K562 (cell line): ENCODE measurements at regions not wholly inside any gene's neighbourhood (a gene's known extent, or its start where the extent isn't known, plus 50 kb on each side); places are given as distances from the start of the nearest gene placed in this dataset.

Source experiments
- CTBP1 ChIP-seq: fragments of 450-650 bp; IDR thresholded peaks from 2 replicates; pipeline ENCODE4 v1.6.1; 2016; ENCODE audit warnings: borderline replicate concordance
- EGR1 ChIP-seq: fragments of 450-650 bp; conservative IDR thresholded peaks from 2 replicates; pipeline ENCODE4 v1.6.1; 2017; ENCODE audit warnings: mild to moderate bottlenecking
- PRMT5 ChIP-seq: sonication (generic); formaldehyde crosslinking; IDR thresholded peaks from 2 replicates; pipeline ENCODE4 v1.5.0; 2020; ENCODE audit warnings: missing genetic modification reagents
- SIN3A ChIP-seq, 2 experiments: fragments of 150-350 bp in 1 of 2; IDR thresholded peaks; 2 replicates each; pipeline ENCODE4 v1.6.1; 2011 to 2016; ENCODE audit warnings: borderline replicate concordance in 2 of 2, low read depth in 2 of 2, low read length in 2 of 2, mild to moderate bottlenecking in 2 of 2, moderate library complexity in 2 of 2; ENCODE audit not compliant: control insufficient read depth in 1 of 2
- TOE1 ChIP-seq, 2 experiments: fragments of 450-650 bp in 1 of 2; sonication (generic) in 1 of 2; formaldehyde crosslinking in 1 of 2; IDR thresholded peaks; 2 replicates each; pipeline versions ENCODE4 v1.7.1 to v1.8.0; 2016 to 2022; ENCODE audit warnings: borderline replicate concordance in 2 of 2, mild to moderate bottlenecking in 2 of 2, antibody characterized with exemption in 1 of 2, inconsistent platforms in 1 of 2, low read depth in 1 of 2, missing genetic modification reagents in 1 of 2, moderate library complexity in 1 of 2
- TF ChIP-seq, protein P1 (sequence below): sonication (generic); formaldehyde crosslinking; IDR thresholded peaks from 2 replicates; pipeline ENCODE4 v1.8.1; 2023; ENCODE audit warnings: missing genetic modification reagents, mild to moderate bottlenecking, borderline replicate concordance

- no peak for TF ChIP-seq PRMT5 (CRISPR knock-in tag)
- TF ChIP-seq, protein P1, sequence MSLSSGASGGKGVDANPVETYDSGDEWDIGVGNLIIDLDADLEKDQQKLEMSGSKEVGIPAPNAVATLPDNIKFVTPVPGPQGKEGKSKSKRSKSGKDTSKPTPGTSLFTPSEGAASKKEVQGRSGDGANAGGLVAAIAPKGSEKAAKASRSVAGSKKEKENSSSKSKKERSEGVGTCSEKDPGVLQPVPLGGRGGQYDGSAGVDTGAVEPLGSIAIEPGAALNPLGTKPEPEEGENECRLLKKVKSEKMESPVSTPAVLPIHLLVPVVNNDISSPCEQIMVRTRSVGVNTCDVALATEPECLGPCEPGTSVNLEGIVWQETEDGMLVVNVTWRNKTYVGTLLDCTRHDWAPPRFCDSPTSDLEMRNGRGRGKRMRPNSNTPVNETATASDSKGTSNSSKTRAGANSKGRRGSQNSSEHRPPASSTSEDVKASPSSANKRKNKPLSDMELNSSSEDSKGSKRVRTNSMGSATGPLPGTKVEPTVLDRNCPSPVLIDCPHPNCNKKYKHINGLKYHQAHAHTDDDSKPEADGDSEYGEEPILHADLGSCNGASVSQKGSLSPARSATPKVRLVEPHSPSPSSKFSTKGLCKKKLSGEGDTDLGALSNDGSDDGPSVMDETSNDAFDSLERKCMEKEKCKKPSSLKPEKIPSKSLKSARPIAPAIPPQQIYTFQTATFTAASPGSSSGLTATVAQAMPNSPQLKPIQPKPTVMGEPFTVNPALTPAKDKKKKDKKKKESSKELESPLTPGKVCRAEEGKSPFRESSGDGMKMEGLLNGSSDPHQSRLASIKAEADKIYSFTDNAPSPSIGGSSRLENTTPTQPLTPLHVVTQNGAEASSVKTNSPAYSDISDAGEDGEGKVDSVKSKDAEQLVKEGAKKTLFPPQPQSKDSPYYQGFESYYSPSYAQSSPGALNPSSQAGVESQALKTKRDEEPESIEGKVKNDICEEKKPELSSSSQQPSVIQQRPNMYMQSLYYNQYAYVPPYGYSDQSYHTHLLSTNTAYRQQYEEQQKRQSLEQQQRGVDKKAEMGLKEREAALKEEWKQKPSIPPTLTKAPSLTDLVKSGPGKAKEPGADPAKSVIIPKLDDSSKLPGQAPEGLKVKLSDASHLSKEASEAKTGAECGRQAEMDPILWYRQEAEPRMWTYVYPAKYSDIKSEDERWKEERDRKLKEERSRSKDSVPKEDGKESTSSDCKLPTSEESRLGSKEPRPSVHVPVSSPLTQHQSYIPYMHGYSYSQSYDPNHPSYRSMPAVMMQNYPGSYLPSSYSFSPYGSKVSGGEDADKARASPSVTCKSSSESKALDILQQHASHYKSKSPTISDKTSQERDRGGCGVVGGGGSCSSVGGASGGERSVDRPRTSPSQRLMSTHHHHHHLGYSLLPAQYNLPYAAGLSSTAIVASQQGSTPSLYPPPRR (CRISPR knock-in tag), result no peak
- no peak for TF ChIP-seq CTBP1
- no peak for TF ChIP-seq TOE1 (IDR thresholded peaks at IDR 0.05; ENCODE audit: borderline replicate concordance)
- TF ChIP-seq TOE1 (CRISPR knock-in tag; IDR thresholded peaks at IDR 0.05; ENCODE audit: borderline replicate concordance, low read depth), result no peak
- no peak for TF ChIP-seq EGR1
- TF ChIP-seq SIN3A (IDR thresholded peaks at IDR 0.05; ENCODE audit: borderline replicate concordance in 2 of 2, control insufficient read depth in 1 of 2, low read depth in 2 of 2, low read length in 2 of 2), result no peak
These were observed 406.7 kb upstream of the IRX4 start (continued) for GRCh38 chr5:2289380-2289779.
